ENCODE measurements at regions not wholly inside any gene's neighbourhood (a gene's known extent, or its start where the extent isn't known, plus 50 kb on each side); places are given as distances from the start of the nearest gene placed in this dataset.
"Not testable (repeated sequence)": the region's sequence is repeated elsewhere in the genome, so short reads cannot be mapped to it uniquely, and the experiment has no call there.

- H3K27ac Mint-ChIP-seq; H3K4me1 Mint-ChIP-seq (ENCODE audit: unreplicated experiment); H3K9me3 Mint-ChIP-seq; H3K27me3 Mint-ChIP-seq; H3K36me3 Mint-ChIP-seq; DNase-seq (ENCODE audit: extremely low spot score, unreplicated experiment): not testable (repeated sequence)
- peak overlapping the region; percentile 54 for H3K4me3 Mint-ChIP-seq
Measured at GRCh38 chr15:22714358-22715132, 71.9 kb upstream of the NIPA1 start.

- not testable (repeated sequence) for H3K9me3 Mint-ChIP-seq; H3K4me3 Mint-ChIP-seq; DNase-seq (ENCODE audit: extremely low spot score, unreplicated experiment); H3K36me3 Mint-ChIP-seq; H3K4me1 Mint-ChIP-seq (ENCODE audit: unreplicated experiment); H3K27me3 Mint-ChIP-seq; H3K27ac Mint-ChIP-seq
Measured at GRCh38 chr15:22715133-22715845, 71.2 kb upstream of the NIPA1 start.

- H3K27me3 Mint-ChIP-seq; H3K4me1 Mint-ChIP-seq (ENCODE audit: unreplicated experiment); DNase-seq (ENCODE audit: extremely low spot score, unreplicated experiment); H3K36me3 Mint-ChIP-seq; H3K27ac Mint-ChIP-seq; H3K9me3 Mint-ChIP-seq; H3K4me3 Mint-ChIP-seq: not testable (repeated sequence)
Measured at GRCh38 chr15:22719980-22720379, 66.5 kb upstream of the NIPA1 start.

GRCh38 chr15:22726104-22726503 lies 60.3 kb upstream of the NIPA1 start:
- not testable (repeated sequence) for H3K9me3 Mint-ChIP-seq, H3K27ac Mint-ChIP-seq, H3K4me3 Mint-ChIP-seq

GRCh38 chr15:22735067-22735466 lies 51.4 kb upstream of the NIPA1 start:
- not testable (repeated sequence) for H3K4me3 Mint-ChIP-seq; DNase-seq (ENCODE audit: extremely low spot score, unreplicated experiment); H3K36me3 Mint-ChIP-seq; H3K27ac Mint-ChIP-seq; H3K4me1 Mint-ChIP-seq (ENCODE audit: unreplicated experiment); H3K9me3 Mint-ChIP-seq; H3K27me3 Mint-ChIP-seq

More at GRCh38 chr15:22726104-22726503, 60.3 kb upstream of the NIPA1 start:
- not testable (repeated sequence) for H3K36me3 Mint-ChIP-seq; DNase-seq (ENCODE audit: extremely low spot score, unreplicated experiment); H3K27me3 Mint-ChIP-seq; H3K4me1 Mint-ChIP-seq (ENCODE audit: unreplicated experiment)

- Mint-ChIP-seq H3K27ac (no peak overlapping the region), H3K27me3 (peaks cover 3% of the 10 kb centered on the region), H3K36me3 (no peaks in the 10 kb centered on the region), H3K4me1 (ENCODE audit: unreplicated experiment) (no peaks in the 10 kb centered on the region), H3K9me3 (no peaks in the 10 kb centered on the region), H3K4me3 (no peak overlapping the region)
- TF ChIP-seq CTCF (conservative IDR thresholded peaks at IDR 0.05) = no peak
- DNase-seq (ENCODE audit: extremely low spot score, unreplicated experiment) = no peak
Measured at GRCh38 chr15:22735781-22736180, 50.7 kb upstream of the NIPA1 start.

- H3K4me3 Mint-ChIP-seq; H3K27me3 Mint-ChIP-seq; H3K4me1 Mint-ChIP-seq (ENCODE audit: unreplicated experiment); DNase-seq (ENCODE audit: extremely low spot score, unreplicated experiment); H3K36me3 Mint-ChIP-seq; H3K9me3 Mint-ChIP-seq; H3K27ac Mint-ChIP-seq: not testable (repeated sequence)
Measured at GRCh38 chr15:22736200-22736599, 50.2 kb upstream of the NIPA1 start.
